Kidney (tissue), 13 donors: ENCODE measurements at regions not wholly inside any gene's neighbourhood (a gene's known extent, or its start where the extent isn't known, plus 50 kb on each side); places are given as distances from the start of the nearest gene placed in this dataset.

ENCODE experiments used
- DNase-seq, 5 donors: peaks; one replicate each; pipeline ENCODE4 v3.0.0-alpha.2; 2013 to 2020
- FAIRE-seq: peaks from 2 replicates; lab custom pipeline; 2012; peaks lifted over from hg19 to GRCh38; lab: Jason Lieb, UNC
- H3K27ac ChIP-seq, 2 donors: one replicate each; pipeline ENCODE4 v1.7.0; 2013; ENCODE audit warnings: low read depth in 2 of 2, low read length in 2 of 2, inconsistent platforms in 1 of 2
- H3K27me3 ChIP-seq: one replicate; pipeline ENCODE4 v1.7.1; 2013; ENCODE audit warnings: low read length, inconsistent platforms; ENCODE audit not compliant: control insufficient read depth, insufficient read depth
- H3K36me3 ChIP-seq, 3 donors: one replicate each; pipeline versions ENCODE4 v1.7.0 to v1.7.1; 2013; ENCODE audit warnings: low read length in 3 of 3, control low read depth in 1 of 3, inconsistent platforms in 1 of 3; ENCODE audit not compliant: insufficient read depth in 3 of 3, control insufficient read depth in 2 of 3
- H3K4me1 ChIP-seq, 3 donors: one replicate each; pipeline versions ENCODE4 v1.7.0 to v1.7.1; 2013; ENCODE audit warnings: low read length in 3 of 3, inconsistent platforms in 1 of 3, low read depth in 1 of 3; ENCODE audit not compliant: control insufficient read depth in 2 of 3, insufficient read depth in 2 of 3
- H3K4me3 ChIP-seq, 3 donors: one replicate each; pipeline versions ENCODE4 v1.7.0 to v1.8.1; 2013; ENCODE audit warnings: low read length in 3 of 3, control low read depth in 1 of 3, inconsistent platforms in 1 of 3
- H3K9ac ChIP-seq, 3 donors: one replicate each; pipeline versions ENCODE4 v1.7.0 to v1.7.1; 2013; ENCODE audit warnings: low read length in 3 of 3, control low read depth in 1 of 3, inconsistent platforms in 1 of 3
- H3K9me3 ChIP-seq, 3 donors: one replicate each; pipeline versions ENCODE4 v1.7.0 to v1.7.1; 2013; ENCODE audit warnings: low read length in 3 of 3, control low read depth in 1 of 3, inconsistent platforms in 1 of 3; ENCODE audit not compliant: control insufficient read depth in 2 of 3, insufficient read depth in 1 of 3
- CTCF ChIP-seq: IDR thresholded peaks from 3 replicates; pipeline ENCODE4 v1.5.1; 2012; ENCODE audit warnings: mild to moderate bottlenecking, moderate library complexity, borderline replicate concordance; ENCODE audit not compliant: insufficient read depth; ENCODE audit errors: extremely low read depth
- intact Hi-C: fragments of 100-400 bp; cut with DNase I; formaldehyde crosslinking; loops from one replicate; pipeline ENCODE4 v1.11.1; 2022
- donor health status: control.
- donor health status: control.
- donor health status: control.
- donor health status: control.
- donor health status: control.
- donor health status: DM: yes; HTN: yes; CAD: no.
- donor health status: Normal renal cell carcinoma (clear cell type).

- Histone ChIP-seq H3K36me3 (no peaks in the 10 kb centered on the region), H3K4me1 (no peaks in the 10 kb centered on the region), H3K27ac (no peak overlapping the region), H3K9ac (no peak overlapping the region), H3K9me3 (peaks cover 0 to 3% (median 0%) of the 10 kb centered on the region in 3 donors), H3K4me3 (no peak overlapping the region), H3K27me3 (no peaks in the 10 kb centered on the region)
- FAIRE-seq (no peak), DNase-seq (no peak)
- intact Hi-C loops: no loop called here
- no peak for TF ChIP-seq CTCF
Measured at GRCh38 chr16:74153773-74154172, 142.8 kb upstream of the PSMD7 start.

- Histone ChIP-seq H3K27me3 (no peaks in the 10 kb centered on the region), H3K9me3 (no peaks in the 10 kb centered on the region), H3K36me3 (no peaks in the 10 kb centered on the region), H3K4me3 (no peak overlapping the region), H3K4me1 (no peaks in the 10 kb centered on the region), H3K9ac (no peak overlapping the region), H3K27ac (no peak overlapping the region)
- FAIRE-seq: no peak
- no peak for TF ChIP-seq CTCF
- intact Hi-C loops: no loop called here
- no peak for DNase-seq
Measured at GRCh38 chr16:74146643-74147042, 150.0 kb upstream of the PSMD7 start.

- H3K27ac ChIP-seq: no peak overlapping the region
- no peak for FAIRE-seq
- no peak for DNase-seq
- H3K4me3 ChIP-seq: no peak overlapping the region
- TF ChIP-seq CTCF: no peak
- H3K36me3 ChIP-seq: no peaks in the 10 kb centered on the region
- H3K9me3 ChIP-seq: peaks cover 0 to 14% (median 0%) of the 10 kb centered on the region in 3 donors
- no peaks in the 10 kb centered on the region for H3K27me3 ChIP-seq
- intact Hi-C loops: no loop called here
- H3K4me1 ChIP-seq: no peaks in the 10 kb centered on the region
- no peak overlapping the region for H3K9ac ChIP-seq
Measured at GRCh38 chr16:74143171-74143570, 153.4 kb upstream of the PSMD7 start.

GRCh38 chr16:74141015-74141414 lies 155.6 kb upstream of the PSMD7 start:
- Histone ChIP-seq H3K4me1 (no peaks in the 10 kb centered on the region), H3K36me3 (no peaks in the 10 kb centered on the region), H3K4me3 (no peak overlapping the region), H3K27me3 (no peaks in the 10 kb centered on the region), H3K27ac (no peak overlapping the region), H3K9ac (no peak overlapping the region), H3K9me3 (peaks cover 0 to 14% (median 0%) of the 10 kb centered on the region in 3 donors)
- no peak for FAIRE-seq
- no peak for TF ChIP-seq CTCF
- intact Hi-C loops: no loop called here
- DNase-seq: no peak
